AG04449 (cell line): ENCODE measurements at regions not wholly inside any gene's neighbourhood (a gene's known extent, or its start where the extent isn't known, plus 50 kb on each side); places are given as distances from the start of the nearest gene placed in this dataset.

Source experiments
- CTCF ChIA-PET: fragments of 350-600 bp; formaldehyde crosslinking; extraction: SDS; loops from one replicate; lab custom pipeline; 2021; ENCODE audit warnings: antibody characterized with exemption; lab: Yijun Ruan, JAX
- POLR2A ChIA-PET: fragments of 400-600, 350-600 bp; formaldehyde crosslinking; extraction: SDS; loops from one replicate; lab custom pipeline; 2020; ENCODE audit warnings: antibody characterized with exemption, inconsistent platforms; lab: Yijun Ruan, JAX
- DNase-seq: peaks from one replicate; pipeline ENCODE4 v3.0.0-alpha.2; 2010; ENCODE audit warnings: low read depth, low spot score
- H3K4me3 ChIP-seq: 2 replicates; pipeline ENCODE4 v1.5.1; 2011; ENCODE audit warnings: low read depth, mild to moderate bottlenecking, control low read depth, low read length
- CTCF ChIP-seq: IDR thresholded peaks from one replicate; pipeline ENCODE4 v1.5.1; 2011; ENCODE audit warnings: mild to moderate bottlenecking, moderate library complexity, low read length, control low read depth, inconsistent platforms; ENCODE audit not compliant: insufficient read depth; ENCODE audit errors: missing control alignments

DNA sequence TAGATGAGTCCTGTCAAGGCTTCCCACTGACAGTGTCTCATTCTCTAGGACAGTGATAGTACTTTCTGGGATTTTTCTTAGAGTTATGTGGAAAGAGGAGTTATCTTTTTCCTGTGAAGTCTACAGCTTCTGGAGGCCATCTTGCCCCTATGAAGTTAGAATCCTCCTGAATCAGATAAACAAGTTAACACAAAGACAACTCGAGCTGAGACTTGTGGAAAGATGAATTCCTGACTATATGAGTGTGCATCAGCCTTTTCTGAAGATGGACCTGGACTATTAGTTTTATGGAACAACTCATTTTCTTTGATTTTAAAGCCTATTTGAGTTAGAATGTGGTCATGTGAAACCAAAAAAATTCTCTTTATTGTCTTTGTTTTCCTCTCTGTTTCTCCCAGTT, 290.9 kb downstream of the LRRIQ3 start:
- H3K4me3 ChIP-seq = no peak overlapping the region
- ChIA-PET CTCF (no interaction called here), POLR2A (no interaction called here)
- no peak for DNase-seq
- no peak for TF ChIP-seq CTCF

DNA sequence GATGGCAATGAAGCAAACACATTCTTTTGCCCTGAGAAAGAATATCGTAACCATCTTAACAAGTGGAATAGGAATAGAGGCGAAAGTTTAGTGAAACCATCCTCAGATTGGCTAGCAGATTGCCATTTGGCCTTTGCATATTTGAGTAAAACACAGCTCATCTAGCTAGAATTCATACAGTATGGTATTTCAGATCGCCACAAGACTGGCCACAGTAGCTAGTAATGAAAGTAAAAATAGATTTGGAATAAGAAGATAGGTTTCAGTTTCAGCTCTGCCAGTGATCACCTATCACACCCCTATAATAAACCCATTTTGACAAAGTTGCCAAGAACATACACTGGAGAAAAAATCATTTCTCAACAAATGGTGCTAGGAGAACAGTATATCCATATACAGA, 294.9 kb downstream of the LRRIQ3 start:
- no peak for TF ChIP-seq CTCF
- CTCF ChIA-PET = no interaction called here
- H3K4me3 ChIP-seq = no peak overlapping the region
- POLR2A ChIA-PET = no interaction called here
- DNase-seq = no peak

DNA sequence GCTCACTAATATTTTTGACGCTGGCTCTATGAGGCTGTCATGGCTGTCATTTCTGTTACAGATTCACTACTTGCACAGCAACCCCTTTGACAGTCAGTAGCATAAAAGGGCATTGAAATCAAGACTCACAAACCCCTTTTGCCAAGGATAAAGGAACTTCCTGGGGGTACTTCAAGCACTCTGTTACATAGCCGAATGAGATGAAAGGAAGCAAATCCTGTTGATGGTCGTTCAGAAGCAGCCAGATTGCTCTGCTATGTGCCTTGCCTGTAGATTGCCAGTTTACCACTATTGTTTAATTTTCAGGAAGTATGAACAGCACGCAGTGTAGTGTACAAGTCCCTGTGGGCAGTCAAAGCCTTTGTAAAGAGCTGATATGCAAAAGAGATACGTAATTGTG, 296.2 kb downstream of the LRRIQ3 start:
- ChIA-PET POLR2A (no interaction called here), CTCF (no interaction called here)
- no peak for DNase-seq
- H3K4me3 ChIP-seq = no peak overlapping the region
- no peak for TF ChIP-seq CTCF

DNA sequence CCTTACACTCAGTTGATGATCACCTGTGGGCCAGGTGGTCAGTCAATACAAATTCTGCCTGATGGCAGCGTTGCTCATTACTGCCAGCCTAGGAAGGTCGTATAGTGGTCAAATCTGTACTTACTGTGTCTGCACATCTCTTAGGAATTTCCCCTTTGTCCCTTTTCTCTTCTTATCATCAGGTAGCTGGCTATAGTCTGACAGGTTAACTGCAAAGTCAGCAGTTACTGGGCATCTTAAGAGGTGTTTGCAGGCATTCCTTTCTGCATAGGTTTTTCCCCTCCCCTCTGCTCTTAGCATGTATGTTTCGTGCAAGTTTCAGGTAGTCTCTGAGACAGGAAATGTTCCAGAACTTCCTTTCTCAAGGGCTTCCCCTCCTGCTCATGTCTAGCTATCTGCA, 298.7 kb downstream of the LRRIQ3 start:
- no peak for TF ChIP-seq CTCF
- no peak overlapping the region for H3K4me3 ChIP-seq
- CTCF ChIA-PET = no interaction called here
- POLR2A ChIA-PET = no interaction called here
- DNase-seq = no peak

GRCh38 chr1:73898540-73898939, 299.4 kb downstream of the LRRIQ3 start:
- CTCF ChIA-PET = no interaction called here
- no peak for DNase-seq
- no peak overlapping the region for H3K4me3 ChIP-seq
- no peak for TF ChIP-seq CTCF
- POLR2A ChIA-PET = no interaction called here

- POLR2A ChIA-PET = no interaction called here
- no peak for DNase-seq
- TF ChIP-seq CTCF = no peak
- CTCF ChIA-PET = no interaction called here
- H3K4me3 ChIP-seq = no peak overlapping the region
These were observed 310.6 kb downstream of the LRRIQ3 start for GRCh38 chr1:73887412-73887811.
